ENCODE measurements at regions not wholly inside any gene's neighbourhood (a gene's known extent, or its start where the extent isn't known, plus 50 kb on each side); places are given as distances from the start of the nearest gene placed in this dataset.

DNA sequence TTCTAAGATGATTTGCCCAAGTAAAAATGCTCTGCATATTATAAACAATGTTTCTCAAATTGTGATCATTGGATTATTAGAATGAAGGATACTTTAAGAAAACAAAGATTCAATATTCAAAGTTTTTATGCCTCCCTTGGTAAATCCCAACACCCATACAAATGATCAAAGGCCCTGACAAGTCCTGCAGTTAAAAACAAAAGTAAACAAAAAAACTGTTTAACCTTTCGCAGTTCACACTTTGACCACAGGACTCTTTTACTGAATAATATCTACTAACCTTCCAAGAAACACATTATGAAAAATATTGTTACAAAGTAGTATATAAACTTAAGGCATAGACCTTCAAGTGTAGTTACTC, 365.9 kb upstream of the ZFHX3 start:
- WGBS: no CpG with 5 or more reads among the region's 1 CpG

DNA sequence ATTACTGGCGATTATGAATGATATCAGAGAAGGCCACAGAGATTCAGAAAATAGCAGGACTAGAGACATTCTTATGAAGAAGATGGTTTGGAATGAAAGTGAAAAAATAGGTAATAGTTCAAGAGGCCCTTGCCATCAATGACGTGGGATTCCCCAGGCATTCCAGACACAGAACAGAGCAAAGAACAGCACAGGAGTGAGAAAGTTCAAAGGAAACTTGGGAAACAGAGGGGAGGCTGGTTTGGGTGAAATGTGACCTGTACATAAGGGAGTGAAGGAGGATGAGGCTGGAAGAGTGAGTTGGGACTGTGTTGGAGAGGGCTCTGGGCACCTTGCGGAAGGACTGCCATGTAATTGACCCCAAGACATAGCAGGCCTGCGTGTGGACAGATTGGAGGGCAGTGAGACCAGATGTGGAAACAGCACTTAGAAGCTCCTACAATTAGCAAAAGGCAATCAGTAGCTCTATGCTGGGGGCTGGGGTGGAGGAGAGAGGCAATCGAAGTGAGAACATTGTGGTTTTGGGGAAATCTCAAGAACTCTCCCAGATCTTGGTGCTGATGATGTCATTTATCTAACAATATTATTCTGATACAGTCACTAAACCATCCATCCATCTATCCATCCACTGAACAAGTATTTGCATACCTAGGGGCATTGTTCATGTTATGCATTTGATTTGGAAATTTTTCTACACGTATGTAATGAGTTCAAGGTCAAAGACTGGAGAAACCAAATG, 365.3 kb upstream of the ZFHX3 start:
- H3K23ac ChIP-seq (ENCODE audit: low read length in 2 of 2): no peak overlapping the region
- H2BK15ac ChIP-seq (ENCODE audit: low read depth, poor library complexity, severe bottlenecking): no peak overlapping the region
- H3K4me1 ChIP-seq (ENCODE audit: control insufficient read depth, insufficient read depth, low read depth, low read length): no peaks in the 10 kb centered on the region
- no peak overlapping the region for H3K4ac ChIP-seq (ENCODE audit: low read depth in 1 of 2, low read length in 2 of 2)
- H4K91ac ChIP-seq (ENCODE audit: low read length): no peak overlapping the region
- 71% methylated on average over 5 of the region's 6 CpGs for WGBS
- H4K8ac ChIP-seq (ENCODE audit: low read length): no peak overlapping the region
- H3K4me2 ChIP-seq (ENCODE audit: low read length, poor library complexity, severe bottlenecking): no peak overlapping the region
- H3K79me1 ChIP-seq (replicated peaks; ENCODE audit: low read length, poor library complexity, severe bottlenecking): no peaks in the 10 kb centered on the region
- no peak overlapping the region for H3K18ac ChIP-seq (ENCODE audit: low read depth in 1 of 2, low read length in 2 of 2)
- peaks cover 0 to 3% of the 10 kb centered on the region in 2 experiments for H3K27me3 ChIP-seq (ENCODE audit: control insufficient read depth in 1 of 2, insufficient read depth in 1 of 2, low read length in 2 of 2)
- no peak overlapping the region for H3K27ac ChIP-seq (ENCODE audit: low read length, poor library complexity, severe bottlenecking)
- no peak for DNase-seq
- no peak overlapping the region for H2AK5ac ChIP-seq (ENCODE audit: low read length, severe bottlenecking)
- no peaks in the 10 kb centered on the region for H3K36me3 ChIP-seq (ENCODE audit: control insufficient read depth in 1 of 2, insufficient read depth in 2 of 2, low read depth in 1 of 2, low read length in 2 of 2)
- no peak overlapping the region for H2BK120ac ChIP-seq (ENCODE audit: low read depth, low read length)
- H3K9ac ChIP-seq (ENCODE audit: low read length): no peak overlapping the region
- no peaks in the 10 kb centered on the region for H3K9me3 ChIP-seq (ENCODE audit: control insufficient read depth, low read length)
- H2BK5ac ChIP-seq (ENCODE audit: low read depth, low read length, poor library complexity, severe bottlenecking): no peak overlapping the region
- no peak overlapping the region for H2AFZ ChIP-seq (ENCODE audit: low read depth, low read length)
- no peak overlapping the region for H3K14ac ChIP-seq (ENCODE audit: low read length in 2 of 2)
- H3K4me3 ChIP-seq (ENCODE audit: insufficient read depth in 1 of 2, low read depth in 1 of 2, low read length in 2 of 2): no peak overlapping the region
- H2BK12ac ChIP-seq (ENCODE audit: low read length in 2 of 2): no peak overlapping the region

More for the DNA sequence above, 365.9 kb upstream of the ZFHX3 start:
- Histone ChIP-seq H4K8ac (ENCODE audit: low read length) (no peak overlapping the region), H2BK12ac (ENCODE audit: low read length in 2 of 2) (no peak overlapping the region), H4K91ac (ENCODE audit: low read length) (no peak overlapping the region), H3K23ac (ENCODE audit: low read length in 2 of 2) (no peak overlapping the region), H2AFZ (ENCODE audit: low read depth, low read length) (no peak overlapping the region), H3K4me3 (ENCODE audit: insufficient read depth in 1 of 2, low read depth in 1 of 2, low read length in 2 of 2) (no peak overlapping the region), H2BK15ac (ENCODE audit: low read depth, poor library complexity, severe bottlenecking) (no peak overlapping the region), H3K9ac (ENCODE audit: low read length) (no peak overlapping the region), H3K27ac (ENCODE audit: low read length, poor library complexity, severe bottlenecking) (no peak overlapping the region), H2BK5ac (ENCODE audit: low read depth, low read length, poor library complexity, severe bottlenecking) (no peak overlapping the region), H3K4me2 (ENCODE audit: low read length, poor library complexity, severe bottlenecking) (no peak overlapping the region), H3K36me3 (ENCODE audit: control insufficient read depth in 1 of 2, insufficient read depth in 2 of 2, low read depth in 1 of 2, low read length in 2 of 2) (no peaks in the 10 kb centered on the region), H3K14ac (ENCODE audit: low read length in 2 of 2) (no peak overlapping the region), H3K9me3 (ENCODE audit: control insufficient read depth, low read length) (no peaks in the 10 kb centered on the region), H2BK120ac (ENCODE audit: low read depth, low read length) (no peak overlapping the region), H2AK5ac (ENCODE audit: low read length, severe bottlenecking) (no peak overlapping the region), H3K79me1 (replicated peaks; ENCODE audit: low read length, poor library complexity, severe bottlenecking) (no peaks in the 10 kb centered on the region), H3K18ac (ENCODE audit: low read depth in 1 of 2, low read length in 2 of 2) (no peak overlapping the region), H3K27me3 (ENCODE audit: control insufficient read depth in 1 of 2, insufficient read depth in 1 of 2, low read length in 2 of 2) (peaks cover 0 to 6% of the 10 kb centered on the region in 2 experiments), H3K4ac (ENCODE audit: low read depth in 1 of 2, low read length in 2 of 2) (no peak overlapping the region), H3K4me1 (ENCODE audit: control insufficient read depth, insufficient read depth, low read depth, low read length) (no peaks in the 10 kb centered on the region)
- no peak for DNase-seq

DNA sequence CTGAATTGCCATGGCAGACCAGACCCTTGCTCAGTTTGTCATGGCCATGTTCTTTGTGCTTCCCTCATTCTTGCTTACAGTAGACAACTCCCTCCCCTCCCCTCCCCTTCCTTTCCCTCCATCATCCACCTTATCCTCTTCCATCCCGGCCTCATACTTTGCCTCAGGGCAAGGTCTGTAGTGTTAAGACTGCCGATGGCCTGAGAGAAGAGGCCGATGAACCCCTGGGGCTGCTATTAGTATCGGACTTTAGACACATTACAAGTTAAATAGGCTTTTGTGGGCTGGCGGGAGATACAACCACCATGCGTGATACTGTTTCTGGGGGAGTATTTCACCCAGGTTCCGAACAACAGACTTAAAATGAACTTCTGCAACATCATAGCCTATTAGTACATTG, 364.5 kb upstream of the ZFHX3 start:
- H3K9me3 ChIP-seq (ENCODE audit: control insufficient read depth, low read length): no peaks in the 10 kb centered on the region
- H2AK5ac ChIP-seq (ENCODE audit: low read length, severe bottlenecking): no peak overlapping the region
- DNase-seq: no peak
- no peaks in the 10 kb centered on the region for H3K36me3 ChIP-seq (ENCODE audit: control insufficient read depth in 1 of 2, insufficient read depth in 2 of 2, low read depth in 1 of 2, low read length in 2 of 2)
- H3K4ac ChIP-seq (ENCODE audit: low read depth in 1 of 2, low read length in 2 of 2): no peak overlapping the region
- H3K14ac ChIP-seq (ENCODE audit: low read length in 2 of 2): no peak overlapping the region
- no peak overlapping the region for H3K27ac ChIP-seq (ENCODE audit: low read length, poor library complexity, severe bottlenecking)
- no peaks in the 10 kb centered on the region for H3K79me1 ChIP-seq (replicated peaks; ENCODE audit: low read length, poor library complexity, severe bottlenecking)
- no peak overlapping the region for H2BK12ac ChIP-seq (ENCODE audit: low read length in 2 of 2)
- no peak overlapping the region for H4K91ac ChIP-seq (ENCODE audit: low read length)
- no peak overlapping the region for H2BK120ac ChIP-seq (ENCODE audit: low read depth, low read length)
- H4K8ac ChIP-seq (ENCODE audit: low read length): no peak overlapping the region
- H3K4me1 ChIP-seq (ENCODE audit: control insufficient read depth, insufficient read depth, low read depth, low read length): no peaks in the 10 kb centered on the region
- no peak overlapping the region for H3K4me2 ChIP-seq (ENCODE audit: low read length, poor library complexity, severe bottlenecking)
- H3K27me3 ChIP-seq (ENCODE audit: control insufficient read depth in 1 of 2, insufficient read depth in 1 of 2, low read length in 2 of 2): peaks cover 0 to 4% of the 10 kb centered on the region in 2 experiments
- no peak overlapping the region for H3K9ac ChIP-seq (ENCODE audit: low read length)
- H2BK15ac ChIP-seq (ENCODE audit: low read depth, poor library complexity, severe bottlenecking): no peak overlapping the region
- 77% methylated on average over 7 of the region's 7 CpGs for WGBS
- H2BK5ac ChIP-seq (ENCODE audit: low read depth, low read length, poor library complexity, severe bottlenecking): no peak overlapping the region
- H3K4me3 ChIP-seq (ENCODE audit: insufficient read depth in 1 of 2, low read depth in 1 of 2, low read length in 2 of 2): no peak overlapping the region
- no peak overlapping the region for H3K23ac ChIP-seq (ENCODE audit: low read length in 2 of 2)
- no peak overlapping the region for H2AFZ ChIP-seq (ENCODE audit: low read depth, low read length)
- no peak overlapping the region for H3K18ac ChIP-seq (ENCODE audit: low read depth in 1 of 2, low read length in 2 of 2)

DNA sequence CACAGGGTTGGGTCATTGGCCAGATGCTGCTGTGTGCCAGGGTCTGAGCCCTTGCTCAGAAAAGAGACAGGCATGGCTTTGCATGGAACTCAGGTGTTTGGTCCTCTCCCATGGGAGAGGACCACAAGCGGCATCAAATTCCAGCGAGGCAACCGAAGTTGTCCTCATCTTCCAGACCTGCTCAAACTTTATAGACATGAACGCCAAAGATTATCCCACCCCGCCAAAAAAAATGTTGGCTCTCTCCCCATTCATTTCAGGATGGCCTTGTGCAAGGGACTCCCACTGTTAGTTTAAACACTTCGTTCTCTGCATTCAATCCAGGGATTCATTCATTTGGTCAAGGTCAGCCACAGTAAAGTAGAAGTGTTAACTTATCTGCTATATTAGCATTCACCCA, 360.8 kb upstream of the ZFHX3 start:
- no peaks in the 10 kb centered on the region for H3K36me3 ChIP-seq (ENCODE audit: control insufficient read depth in 1 of 2, insufficient read depth in 2 of 2, low read depth in 1 of 2, low read length in 2 of 2)

More for the DNA sequence above, 360.8 kb upstream of the ZFHX3 start:
- H3K18ac ChIP-seq (ENCODE audit: low read depth in 1 of 2, low read length in 2 of 2): no peak overlapping the region
- no peak overlapping the region for H3K4ac ChIP-seq (ENCODE audit: low read depth in 1 of 2, low read length in 2 of 2)
- no peak overlapping the region for H2BK12ac ChIP-seq (ENCODE audit: low read length in 2 of 2)
- no peak for DNase-seq
- H3K14ac ChIP-seq (ENCODE audit: low read length in 2 of 2): no peak overlapping the region
- H3K27ac ChIP-seq (ENCODE audit: low read length, poor library complexity, severe bottlenecking): no peak overlapping the region
- H3K9ac ChIP-seq (ENCODE audit: low read length): no peak overlapping the region
- no peak overlapping the region for H2BK15ac ChIP-seq (ENCODE audit: low read depth, poor library complexity, severe bottlenecking)
- H3K79me1 ChIP-seq (replicated peaks; ENCODE audit: low read length, poor library complexity, severe bottlenecking): no peaks in the 10 kb centered on the region
- no peak overlapping the region for H2AFZ ChIP-seq (ENCODE audit: low read depth, low read length)
- no peak overlapping the region for H3K4me3 ChIP-seq (ENCODE audit: insufficient read depth in 1 of 2, low read depth in 1 of 2, low read length in 2 of 2)
- no peak overlapping the region for H4K91ac ChIP-seq (ENCODE audit: low read length)
- 94% methylated on average over 6 of the region's 6 CpGs for WGBS
- H4K8ac ChIP-seq (ENCODE audit: low read length): no peak overlapping the region
- H3K4me2 ChIP-seq (ENCODE audit: low read length, poor library complexity, severe bottlenecking): no peak overlapping the region
- no peak overlapping the region for H3K23ac ChIP-seq (ENCODE audit: low read length in 2 of 2)
- H3K4me1 ChIP-seq (ENCODE audit: control insufficient read depth, insufficient read depth, low read depth, low read length): no peaks in the 10 kb centered on the region
- H2AK5ac ChIP-seq (ENCODE audit: low read length, severe bottlenecking): no peak overlapping the region
- no peak overlapping the region for H2BK120ac ChIP-seq (ENCODE audit: low read depth, low read length)
- H3K9me3 ChIP-seq (ENCODE audit: control insufficient read depth, low read length): no peaks in the 10 kb centered on the region
- peaks cover 0 to 5% of the 10 kb centered on the region in 2 experiments for H3K27me3 ChIP-seq (ENCODE audit: control insufficient read depth in 1 of 2, insufficient read depth in 1 of 2, low read length in 2 of 2)
- no peak overlapping the region for H2BK5ac ChIP-seq (ENCODE audit: low read depth, low read length, poor library complexity, severe bottlenecking)

Data from mesenchymal stem cell (in vitro differentiated cells and primary cell).